Ascending aorta (tissue), 2 donors: ENCODE measurements at regions not wholly inside any gene's neighbourhood (a gene's known extent, or its start where the extent isn't known, plus 50 kb on each side); places are given as distances from the start of the nearest gene placed in this dataset.

Source experiments
- DNase-seq, 2 donors: peaks; one replicate each; pipeline ENCODE4 v3.0.0-alpha.2; 2019; ENCODE audit warnings: low spot score in 2 of 2
- H3K27ac ChIP-seq, 2 donors: fragments of 200-600 bp; sonication (generic); one replicate each; pipeline ENCODE4 v1.5.1; 2016 to 2017; ENCODE audit warnings: mild to moderate bottlenecking in 1 of 2
- H3K27me3 ChIP-seq: fragments of 200-600 bp; sonication (generic); one replicate; pipeline ENCODE4 v1.5.1; 2017
- H3K36me3 ChIP-seq, 2 donors: fragments of 200-600 bp; sonication (generic); one replicate each; pipeline ENCODE4 v1.5.1; 2016
- H3K4me1 ChIP-seq, 2 donors: fragments of 200-600 bp; sonication (generic); one replicate each; pipeline ENCODE4 v1.5.1; 2016 to 2017; ENCODE audit warnings: mild to moderate bottlenecking in 1 of 2
- H3K4me3 ChIP-seq, 2 donors: fragments of 200-600 bp; sonication (generic); one replicate each; pipeline ENCODE4 v1.5.1; 2016 to 2017; ENCODE audit warnings: mild to moderate bottlenecking in 1 of 2
- H3K9me3 ChIP-seq, 2 donors: fragments of 200-600 bp; sonication (generic); one replicate each; pipeline ENCODE4 v1.5.1; 2016
- intact Hi-C: fragments of 100-400 bp; cut with DNase I; formaldehyde crosslinking; loops from one replicate; pipeline ENCODE4 v1.15.1; 2023
- TF ChIP-seq, protein P1 (sequence below), 3 experiments: fragments of 200-600 bp in 2 of 3; fragments of 450-650 bp in 1 of 3; sonication (generic) in 2 of 3; IDR thresholded peaks; one replicate each; pipeline ENCODE4 v1.5.1; 2016 to 2019; ENCODE audit warnings: antibody characterized with exemption in 3 of 3, mild to moderate bottlenecking in 1 of 3, moderate library complexity in 1 of 3

- TF ChIP-seq, protein P1, sequence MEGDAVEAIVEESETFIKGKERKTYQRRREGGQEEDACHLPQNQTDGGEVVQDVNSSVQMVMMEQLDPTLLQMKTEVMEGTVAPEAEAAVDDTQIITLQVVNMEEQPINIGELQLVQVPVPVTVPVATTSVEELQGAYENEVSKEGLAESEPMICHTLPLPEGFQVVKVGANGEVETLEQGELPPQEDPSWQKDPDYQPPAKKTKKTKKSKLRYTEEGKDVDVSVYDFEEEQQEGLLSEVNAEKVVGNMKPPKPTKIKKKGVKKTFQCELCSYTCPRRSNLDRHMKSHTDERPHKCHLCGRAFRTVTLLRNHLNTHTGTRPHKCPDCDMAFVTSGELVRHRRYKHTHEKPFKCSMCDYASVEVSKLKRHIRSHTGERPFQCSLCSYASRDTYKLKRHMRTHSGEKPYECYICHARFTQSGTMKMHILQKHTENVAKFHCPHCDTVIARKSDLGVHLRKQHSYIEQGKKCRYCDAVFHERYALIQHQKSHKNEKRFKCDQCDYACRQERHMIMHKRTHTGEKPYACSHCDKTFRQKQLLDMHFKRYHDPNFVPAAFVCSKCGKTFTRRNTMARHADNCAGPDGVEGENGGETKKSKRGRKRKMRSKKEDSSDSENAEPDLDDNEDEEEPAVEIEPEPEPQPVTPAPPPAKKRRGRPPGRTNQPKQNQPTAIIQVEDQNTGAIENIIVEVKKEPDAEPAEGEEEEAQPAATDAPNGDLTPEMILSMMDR (IDR thresholded peaks at IDR 0.05), result no peak
- intact Hi-C loops, result no loop called here
- H3K9me3 ChIP-seq, result no peaks in the 10 kb centered on the region
- no peaks in the 10 kb centered on the region for H3K4me1 ChIP-seq
- H3K4me3 ChIP-seq, result no peak overlapping the region
- H3K27ac ChIP-seq, result no peak overlapping the region
- H3K27me3 ChIP-seq, result no peaks in the 10 kb centered on the region
- no peak for DNase-seq
- H3K36me3 ChIP-seq, result no peaks in the 10 kb centered on the region
Measured at GRCh38 chr1:55531644-55532043, 316.5 kb upstream of the USP24 start.

- TF ChIP-seq, protein P1 (IDR thresholded peaks at IDR 0.05), result no peak
- H3K4me3 ChIP-seq, result no peak overlapping the region
- H3K27ac ChIP-seq, result no peak overlapping the region
- no peak for DNase-seq
- no peaks in the 10 kb centered on the region for H3K9me3 ChIP-seq
- H3K4me1 ChIP-seq, result no peaks in the 10 kb centered on the region
- intact Hi-C loops, result no loop called here
- no peaks in the 10 kb centered on the region for H3K36me3 ChIP-seq
- no peaks in the 10 kb centered on the region for H3K27me3 ChIP-seq
Measured at GRCh38 chr1:55530749-55531478, 315.8 kb upstream of the USP24 start.

- H3K36me3 ChIP-seq, result no peaks in the 10 kb centered on the region
- TF ChIP-seq, protein P1 (IDR thresholded peaks at IDR 0.05), result no peak
- H3K4me1 ChIP-seq, result no peaks in the 10 kb centered on the region
- no peak for DNase-seq
- intact Hi-C loops, result no loop called here
- H3K4me3 ChIP-seq, result no peak overlapping the region
- H3K9me3 ChIP-seq, result no peaks in the 10 kb centered on the region
- no peaks in the 10 kb centered on the region for H3K27me3 ChIP-seq
- no peak overlapping the region for H3K27ac ChIP-seq
Measured at GRCh38 chr1:55529017-55529416, 313.9 kb upstream of the USP24 start.

GRCh38 chr1:55527831-55528230 lies 312.7 kb upstream of the USP24 start:
- no peak for DNase-seq
- Histone ChIP-seq H3K9me3 (no peaks in the 10 kb centered on the region), H3K27ac (no peak overlapping the region), H3K36me3 (no peaks in the 10 kb centered on the region), H3K4me1 (no peaks in the 10 kb centered on the region), H3K4me3 (no peak overlapping the region), H3K27me3 (no peaks in the 10 kb centered on the region)
- TF ChIP-seq, protein P1 (IDR thresholded peaks at IDR 0.05), result no peak
- intact Hi-C loops, result no loop called here

- no peak overlapping the region for H3K27ac ChIP-seq
- intact Hi-C loops, result no loop called here
- no peaks in the 10 kb centered on the region for H3K27me3 ChIP-seq
- no peaks in the 10 kb centered on the region for H3K36me3 ChIP-seq
- no peak for DNase-seq
- no peak overlapping the region for H3K4me3 ChIP-seq
- TF ChIP-seq, protein P1 (IDR thresholded peaks at IDR 0.05), result no peak
- no peaks in the 10 kb centered on the region for H3K4me1 ChIP-seq
- no peaks in the 10 kb centered on the region for H3K9me3 ChIP-seq
Measured at GRCh38 chr1:55526716-55527115, 311.6 kb upstream of the USP24 start.

- Histone ChIP-seq H3K4me1 (no peaks in the 10 kb centered on the region), H3K9me3 (no peaks in the 10 kb centered on the region), H3K27me3 (no peaks in the 10 kb centered on the region), H3K36me3 (no peaks in the 10 kb centered on the region), H3K4me3 (no peak overlapping the region), H3K27ac (no peak overlapping the region)
- intact Hi-C loops, result no loop called here
- TF ChIP-seq, protein P1 (IDR thresholded peaks at IDR 0.05), result no peak
- DNase-seq, result no peak
Measured at GRCh38 chr1:55524006-55524405, 308.8 kb upstream of the USP24 start.
